Activated T-helper 2 cell treated with anti-CD3 and anti-CD28 coated beads, Interferon-gamma antibody, Interleukin-2, Interleukin-4, amounts not matched to agents 10 μg/mL and 5 μg/mL and 100 μg/mL, durations not matched to agents 14 hours and 24 hours and 36 hours (primary cell): ENCODE measurements at regions not wholly inside any gene's neighbourhood (a gene's known extent, or its start where the extent isn't known, plus 50 kb on each side); places are given as distances from the start of the nearest gene placed in this dataset.

ENCODE experiments used
- DNase-seq: peaks from one replicate; pipeline ENCODE4 v3.0.0; 2021; ENCODE audit warnings: low spot score
- H3K27ac Mint-ChIP-seq: one replicate; pipeline ENCODE4 v1.8.0; 2021; ENCODE audit warnings: mixed read lengths
- H3K27me3 Mint-ChIP-seq: one replicate; pipeline ENCODE4 v1.8.0; 2021; ENCODE audit warnings: low read depth, mixed read lengths
- H3K36me3 Mint-ChIP-seq: one replicate; pipeline ENCODE4 v1.8.0; 2021; ENCODE audit warnings: low read depth, mixed read lengths
- H3K4me1 Mint-ChIP-seq: one replicate; pipeline ENCODE4 v1.8.0; 2021; ENCODE audit warnings: low read depth, mixed read lengths
- H3K4me3 Mint-ChIP-seq: one replicate; pipeline ENCODE4 v1.8.0; 2021; ENCODE audit warnings: low read depth, mild to moderate bottlenecking, moderate library complexity, mixed read lengths
- H3K9me3 Mint-ChIP-seq: one replicate; pipeline ENCODE4 v1.8.0; 2021; ENCODE audit warnings: mixed read lengths
- intact Hi-C: fragments of 100-400 bp; cut with micrococcal nuclease; formaldehyde crosslinking; loops from one replicate; pipeline ENCODE4 v1.15.1; 2023

GRCh38 chr17:79405823-79406222 is 205.0 kb downstream of the RBFOX3 start:
- peaks cover 7% of the 10 kb centered on the region for H3K4me1 Mint-ChIP-seq
- H3K9me3 Mint-ChIP-seq: no peaks in the 10 kb centered on the region
- no peaks in the 10 kb centered on the region for H3K36me3 Mint-ChIP-seq
- H3K27ac Mint-ChIP-seq: no peak overlapping the region
- no peak for DNase-seq
- intact Hi-C loops: no loop called here
- H3K27me3 Mint-ChIP-seq: peaks cover 31% of the 10 kb centered on the region
- H3K4me3 Mint-ChIP-seq: no peak overlapping the region

- H3K4me1 Mint-ChIP-seq: peaks cover 10% of the 10 kb centered on the region
- intact Hi-C loops: no loop called here
- H3K4me3 Mint-ChIP-seq: no peak overlapping the region
- H3K27me3 Mint-ChIP-seq: peaks cover 38% of the 10 kb centered on the region
- DNase-seq: no peak
- H3K9me3 Mint-ChIP-seq: no peaks in the 10 kb centered on the region
- H3K27ac Mint-ChIP-seq: no peak overlapping the region
- H3K36me3 Mint-ChIP-seq: no peaks in the 10 kb centered on the region
These were observed 206.5 kb downstream of the RBFOX3 start for GRCh38 chr17:79404136-79404911.

- no peak overlapping the region for H3K27ac Mint-ChIP-seq
- no peak for DNase-seq
- intact Hi-C loops: no loop called here
- H3K36me3 Mint-ChIP-seq: no peaks in the 10 kb centered on the region
- H3K4me1 Mint-ChIP-seq: peaks cover 10% of the 10 kb centered on the region
- no peaks in the 10 kb centered on the region for H3K9me3 Mint-ChIP-seq
- no peak overlapping the region for H3K4me3 Mint-ChIP-seq
- peaks cover 28% of the 10 kb centered on the region for H3K27me3 Mint-ChIP-seq
These were observed 208.9 kb downstream of the RBFOX3 start for GRCh38 chr17:79401704-79402674.

DNA sequence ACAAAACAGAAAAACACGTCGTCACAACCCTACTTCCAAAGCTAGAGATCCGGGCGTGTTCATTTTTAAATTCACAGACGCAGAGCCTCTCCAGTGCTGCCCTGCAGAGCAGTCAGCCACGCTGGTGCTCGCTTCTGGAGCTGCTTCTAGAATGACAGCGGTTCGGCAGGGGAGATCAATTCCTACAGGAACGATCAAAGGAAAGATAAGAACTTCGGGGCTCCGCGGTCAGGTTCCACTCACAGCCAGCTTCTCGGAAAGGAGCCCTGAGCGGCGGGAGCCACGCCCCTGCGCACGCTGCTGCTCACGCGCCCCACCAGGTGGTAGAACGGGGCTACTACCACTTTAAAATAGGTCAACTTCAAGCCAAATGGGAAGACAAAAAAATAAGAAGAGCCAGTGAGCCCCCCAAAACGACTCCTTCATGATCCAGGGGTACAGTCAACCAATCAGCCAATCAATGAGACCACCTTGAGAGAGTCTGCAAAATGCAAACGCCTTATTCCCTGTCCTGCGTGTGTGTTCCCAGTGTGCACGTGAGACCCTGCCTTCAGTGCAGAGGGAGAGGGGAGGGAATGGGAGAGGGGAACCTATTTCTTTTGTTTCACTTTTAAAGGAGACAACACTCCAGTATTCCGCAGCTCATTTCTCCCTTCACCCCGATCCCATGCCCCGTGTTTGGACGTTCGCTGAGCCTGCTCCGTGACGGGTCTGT is 209.7 kb downstream of the RBFOX3 start:
- peak; percentile 66 for DNase-seq
- Mint-ChIP-seq H3K27ac (no peak overlapping the region), H3K4me1 (peaks cover 10% of the 10 kb centered on the region), H3K27me3 (peaks cover 22% of the 10 kb centered on the region), H3K4me3 (peak overlapping the region; percentile 63), H3K9me3 (no peaks in the 10 kb centered on the region), H3K36me3 (no peaks in the 10 kb centered on the region)
- intact Hi-C loops: no loop called here

- H3K9me3 Mint-ChIP-seq: no peaks in the 10 kb centered on the region
- intact Hi-C loops: no loop called here
- H3K27me3 Mint-ChIP-seq: peaks cover 17% of the 10 kb centered on the region
- H3K4me1 Mint-ChIP-seq: peaks cover 10% of the 10 kb centered on the region
- H3K27ac Mint-ChIP-seq: no peak overlapping the region
- H3K4me3 Mint-ChIP-seq: no peak overlapping the region
- H3K36me3 Mint-ChIP-seq: no peaks in the 10 kb centered on the region
- DNase-seq: no peak
These were observed 211.2 kb downstream of the RBFOX3 start for GRCh38 chr17:79399610-79400144.

- no peak overlapping the region for H3K4me3 Mint-ChIP-seq
- H3K27me3 Mint-ChIP-seq: peaks cover 17% of the 10 kb centered on the region
- no peak overlapping the region for H3K27ac Mint-ChIP-seq
- H3K36me3 Mint-ChIP-seq: no peaks in the 10 kb centered on the region
- peaks cover 10% of the 10 kb centered on the region for H3K4me1 Mint-ChIP-seq
- intact Hi-C loops: no loop called here
- no peaks in the 10 kb centered on the region for H3K9me3 Mint-ChIP-seq
- no peak for DNase-seq
These were observed 212.4 kb downstream of the RBFOX3 start for GRCh38 chr17:79398441-79398840.

DNA sequence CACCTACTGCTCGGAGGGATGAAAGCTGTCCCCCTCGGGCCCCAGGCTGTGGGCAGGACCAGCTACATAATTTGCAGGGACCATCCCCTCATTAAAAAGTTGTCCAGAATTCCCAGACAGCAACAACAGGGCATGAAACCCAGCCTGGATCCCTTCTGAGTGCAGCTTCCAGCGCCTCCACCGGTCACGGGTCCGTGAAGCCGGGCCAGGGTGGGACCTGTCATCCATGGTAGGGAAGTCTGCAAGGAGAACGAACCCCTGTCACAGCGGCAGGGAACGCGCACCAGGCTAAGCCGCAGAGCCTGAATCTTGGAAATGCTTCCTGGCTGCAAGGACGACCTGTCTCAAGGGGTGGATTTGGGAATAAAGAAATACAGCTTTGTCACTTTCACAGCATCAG is 214.2 kb downstream of the RBFOX3 start:
- Mint-ChIP-seq H3K4me3 (no peak overlapping the region), H3K27me3 (peaks cover 17% of the 10 kb centered on the region), H3K27ac (no peak overlapping the region), H3K4me1 (peaks cover 10% of the 10 kb centered on the region), H3K9me3 (no peaks in the 10 kb centered on the region), H3K36me3 (no peaks in the 10 kb centered on the region)
- intact Hi-C loops: no loop called here
- DNase-seq: no peak

GRCh38 chr17:79395545-79395944 is 215.3 kb downstream of the RBFOX3 start:
- H3K36me3 Mint-ChIP-seq: no peaks in the 10 kb centered on the region
- DNase-seq: no peak
- H3K9me3 Mint-ChIP-seq: no peaks in the 10 kb centered on the region
- peaks cover under 1% of the 10 kb centered on the region for H3K4me1 Mint-ChIP-seq
- no peak overlapping the region for H3K4me3 Mint-ChIP-seq
- H3K27me3 Mint-ChIP-seq: peaks cover 18% of the 10 kb centered on the region
- intact Hi-C loops: no loop called here
- no peak overlapping the region for H3K27ac Mint-ChIP-seq

DNA sequence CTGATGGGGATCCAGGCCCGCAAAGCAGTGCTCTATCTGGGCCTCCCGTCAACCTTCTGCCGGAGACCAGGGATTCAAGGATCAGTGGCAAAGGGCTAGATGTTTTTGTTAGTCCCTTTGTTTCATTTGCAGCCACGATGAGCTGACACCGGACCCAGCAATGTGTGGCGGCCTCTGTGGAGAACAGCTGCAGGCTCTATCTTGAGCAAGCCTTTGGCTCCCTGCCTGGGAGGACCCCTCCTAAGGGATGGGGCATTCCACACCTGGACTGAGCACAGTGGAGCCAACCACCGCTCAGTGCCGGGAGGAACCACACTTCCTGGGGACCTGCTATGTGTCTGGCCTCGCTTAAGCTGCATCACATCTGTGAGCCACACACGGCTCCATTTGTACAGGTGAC is 215.8 kb downstream of the RBFOX3 start:
- DNase-seq: no peak
- Mint-ChIP-seq H3K4me1 (no peaks in the 10 kb centered on the region), H3K4me3 (no peak overlapping the region), H3K27ac (no peak overlapping the region), H3K27me3 (peaks cover 14% of the 10 kb centered on the region), H3K9me3 (no peaks in the 10 kb centered on the region), H3K36me3 (no peaks in the 10 kb centered on the region)
- intact Hi-C loops: no loop called here

DNA sequence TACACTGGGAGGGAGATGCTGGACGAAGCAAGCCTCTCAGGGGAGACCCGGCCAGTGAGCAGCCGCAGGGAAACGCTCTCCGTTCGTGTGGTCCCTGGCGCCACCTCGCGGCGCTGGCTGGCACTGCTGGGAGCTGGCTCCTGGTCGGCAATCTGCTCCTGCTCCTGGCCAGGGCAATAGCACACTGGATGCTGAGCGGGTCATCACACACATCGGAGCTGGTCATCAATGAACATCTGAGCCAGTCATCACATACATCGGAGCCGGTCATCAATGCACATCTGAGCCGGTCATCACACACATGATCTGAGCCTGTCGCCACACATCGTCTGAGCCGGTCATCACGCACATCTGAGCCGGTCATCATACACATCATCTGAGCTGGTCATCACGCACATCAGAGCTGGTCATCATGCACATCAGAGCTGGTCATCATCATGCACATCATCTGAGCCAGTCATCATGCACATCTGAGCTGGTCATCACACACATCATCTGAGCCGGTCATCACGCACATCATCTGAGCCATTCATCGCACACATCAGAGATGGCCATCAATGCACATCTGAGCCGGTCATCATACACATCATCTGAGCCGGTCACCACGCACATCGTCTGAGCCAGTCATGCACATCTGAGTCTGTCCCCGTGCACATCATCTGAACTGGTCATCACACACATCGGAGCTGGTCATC is 217.3 kb downstream of the RBFOX3 start:
- Mint-ChIP-seq H3K9me3 (no peaks in the 10 kb centered on the region), H3K27ac (no peak overlapping the region), H3K4me1 (no peaks in the 10 kb centered on the region), H3K4me3 (no peak overlapping the region), H3K36me3 (no peaks in the 10 kb centered on the region), H3K27me3 (peaks cover 17% of the 10 kb centered on the region)
- peak; percentile 52 for DNase-seq
- intact Hi-C loops: loop anchor here (2.0 to 5.0 kb wide), 2 partner anchors 307 to 321 kb away; partner anchors contain the start of gene ENGASE

- DNase-seq: no peak
- Mint-ChIP-seq H3K36me3 (no peaks in the 10 kb centered on the region), H3K27ac (no peak overlapping the region), H3K4me1 (no peaks in the 10 kb centered on the region), H3K9me3 (no peaks in the 10 kb centered on the region), H3K27me3 (peaks cover 17% of the 10 kb centered on the region), H3K4me3 (no peak overlapping the region)
- intact Hi-C loops: loop anchor here (2.0 to 5.0 kb wide), 2 partner anchors 306 to 320 kb away; partner anchors contain the start of gene ENGASE
These were observed 218.3 kb downstream of the RBFOX3 start for GRCh38 chr17:79392598-79392997.
